Astrocyte of the cerebellum (primary cell): ENCODE measurements at regions not wholly inside any gene's neighbourhood (a gene's known extent, or its start where the extent isn't known, plus 50 kb on each side); places are given as distances from the start of the nearest gene placed in this dataset.

ENCODE experiments used
- DNase-seq: peaks from one replicate; pipeline ENCODE4 v3.0.0-alpha.2; 2011; ENCODE audit warnings: low read depth
- H3K4me3 ChIP-seq: 2 replicates; pipeline ENCODE4 v1.5.1; 2011; ENCODE audit warnings: mild to moderate bottlenecking, low read depth, low read length, moderate library complexity
- CTCF ChIP-seq: IDR thresholded peaks from 2 replicates; pipeline ENCODE4 v1.5.1; 2012; ENCODE audit warnings: low read length, low read depth, moderate library complexity, mild to moderate bottlenecking; ENCODE audit errors: missing control alignments
- in situ Hi-C: cut with HindIII; loops from 2 replicates; pipeline ENCODE4 v1.10.0; 2017; ENCODE audit warnings: low sequenced_read_pairs

GRCh38 chr14:104335611-104336010 is 197.2 kb downstream of the KIF26A start:
- H3K4me3 ChIP-seq, result no peak overlapping the region
- in situ Hi-C loops, result no loop called here
- TF ChIP-seq CTCF, result no peak
- DNase-seq, result no peak

DNA sequence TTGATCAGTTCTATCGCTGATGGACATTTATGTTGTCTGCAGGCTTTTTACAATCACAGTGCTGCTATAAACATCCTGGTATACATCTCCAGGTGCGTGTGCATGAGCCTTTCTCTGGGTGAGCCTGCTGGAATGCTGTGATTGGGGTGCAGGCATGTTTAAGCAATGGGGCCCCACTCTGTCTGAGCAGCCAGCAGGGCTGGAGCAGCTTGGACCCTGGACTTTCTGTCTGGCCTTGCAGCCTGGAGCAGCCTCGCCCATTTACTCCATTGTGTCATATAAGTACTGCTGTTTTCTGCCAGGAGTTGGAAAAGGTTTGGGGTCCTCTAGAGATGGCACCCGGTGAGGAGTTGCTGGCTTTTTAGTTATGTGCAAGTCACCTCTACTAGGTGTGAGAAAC is 199.0 kb downstream of the KIF26A start:
- H3K4me3 ChIP-seq, result no peak overlapping the region
- in situ Hi-C loops, result no loop called here
- DNase-seq, result no peak
- no peak for TF ChIP-seq CTCF

- H3K4me3 ChIP-seq, result no peak overlapping the region
- in situ Hi-C loops, result no loop called here
- DNase-seq, result no peak
- no peak for TF ChIP-seq CTCF
Observed at GRCh38 chr14:104339361-104339760, 201.0 kb downstream of the KIF26A start.

DNA sequence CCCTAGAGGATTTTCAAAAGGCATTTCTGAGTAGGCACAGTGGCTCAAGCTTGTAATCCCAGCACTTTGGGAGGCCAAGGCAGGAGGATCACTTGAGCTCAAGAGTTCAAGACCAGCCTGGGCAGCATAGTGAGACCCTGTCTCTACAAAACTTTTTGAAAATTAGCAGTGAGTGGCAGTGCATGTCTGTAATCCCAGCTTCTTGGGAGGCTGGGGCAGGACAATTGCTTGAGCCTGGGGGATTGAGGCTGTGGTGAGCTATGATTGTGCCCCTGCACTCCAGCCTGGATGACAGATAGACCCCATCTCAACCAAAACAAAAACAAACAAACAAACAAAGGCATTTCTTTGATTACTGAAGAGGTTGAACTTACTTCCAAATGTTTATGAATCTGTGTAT is 201.4 kb downstream of the KIF26A start:
- H3K4me3 ChIP-seq, result no peak overlapping the region
- in situ Hi-C loops, result loop anchor here (5.0 kb wide), 1 partner anchor 48 kb away; no protein-coding TSS in a partner anchor

GRCh38 chr14:104341532-104342434 is 203.4 kb downstream of the KIF26A start:
- no peak overlapping the region for H3K4me3 ChIP-seq
- in situ Hi-C loops, result loop anchor here (5.0 kb wide), 1 partner anchor 49 kb away; no protein-coding TSS in a partner anchor
- no peak for DNase-seq
- TF ChIP-seq CTCF, result no peak

More for the DNA sequence above, 201.4 kb downstream of the KIF26A start:
- DNase-seq, result no peak
- TF ChIP-seq CTCF, result no peak

DNA sequence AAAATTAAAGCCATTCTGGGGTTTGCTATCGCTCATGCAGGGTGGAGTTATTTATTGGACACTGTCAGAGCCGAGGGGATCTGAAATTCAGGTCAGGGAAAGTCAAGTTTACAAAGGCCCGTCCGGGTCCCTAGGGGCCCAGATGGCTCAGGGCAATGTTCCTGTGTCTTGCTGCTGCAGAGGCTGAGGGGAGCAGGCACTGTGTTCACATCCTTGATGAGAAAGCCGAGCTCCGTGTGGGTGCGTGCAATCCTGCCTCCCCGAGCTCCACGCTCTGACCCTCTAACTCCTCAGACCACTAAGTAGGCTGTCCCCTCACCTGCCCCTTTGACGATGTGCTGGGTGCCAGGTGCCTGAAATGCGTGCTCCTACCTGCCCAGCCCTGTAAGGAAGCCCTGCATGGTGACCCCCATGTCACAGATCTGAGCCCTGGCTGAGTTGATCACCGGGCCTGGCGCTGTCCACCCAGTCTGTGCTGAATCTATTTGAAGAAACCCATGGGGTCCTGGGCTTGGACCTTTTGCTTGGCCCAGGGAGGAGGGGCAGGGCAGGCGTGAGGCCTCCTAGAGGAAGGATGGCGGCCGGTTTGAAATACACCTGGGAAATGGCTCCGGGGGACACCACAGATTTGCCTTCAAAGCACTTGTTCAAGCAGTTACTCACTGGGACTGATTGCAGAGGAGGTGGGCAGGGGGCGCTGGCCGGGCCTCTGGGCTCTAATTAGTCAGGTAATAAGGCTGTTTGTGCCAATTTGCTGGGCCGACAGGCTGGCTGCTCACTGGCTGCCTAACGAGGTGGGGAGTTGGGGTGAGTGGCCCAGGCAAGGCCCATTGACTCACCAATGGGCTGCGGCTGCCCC is 204.3 kb downstream of the KIF26A start:
- no peak overlapping the region for H3K4me3 ChIP-seq
- TF ChIP-seq CTCF, result no peak
- no peak for DNase-seq
- in situ Hi-C loops, result loop anchor here (5.0 kb wide), 1 partner anchor 50 kb away; no protein-coding TSS in a partner anchor
